ENCODE measurements at regions not wholly inside any gene's neighbourhood (a gene's known extent, or its start where the extent isn't known, plus 50 kb on each side); places are given as distances from the start of the nearest gene placed in this dataset.

GRCh38 chr5:121288781-121289180, 562.9 kb upstream of the FTMT start:
- TF ChIP-seq POLR2A (IDR thresholded peaks at IDR 0.05) = no peak
- TF ChIP-seq CTCF (IDR thresholded peaks at IDR 0.05) = no peak
- TF ChIP-seq POLR2AphosphoS5 (IDR thresholded peaks at IDR 0.05) = no peak
- Histone ChIP-seq H3K36me3 (no peaks in the 10 kb centered on the region), H3K27ac (no peak overlapping the region), H3K4me3 (no peak overlapping the region), H3K27me3 (no peaks in the 10 kb centered on the region), H3K4me1 (no peaks in the 10 kb centered on the region), H3K9me3 (no peaks in the 10 kb centered on the region)
- DNase-seq (ENCODE audit: low spot score in 2 of 2) = no peak
- intact Hi-C loops (cut with DNase I; ENCODE audit: low total_unique reads) = no loop called here

GRCh38 chr5:121292664-121293063, 559.0 kb upstream of the FTMT start:
- no peaks in the 10 kb centered on the region for H3K4me1 ChIP-seq
- TF ChIP-seq CTCF (IDR thresholded peaks at IDR 0.05) (no peak), POLR2A (IDR thresholded peaks at IDR 0.05) (no peak), POLR2AphosphoS5 (IDR thresholded peaks at IDR 0.05) (no peak)
- intact Hi-C loops (cut with DNase I; ENCODE audit: low total_unique reads) = no loop called here
- H3K27me3 ChIP-seq = no peaks in the 10 kb centered on the region
- H3K27ac ChIP-seq = no peak overlapping the region
- H3K36me3 ChIP-seq = no peaks in the 10 kb centered on the region
- no peak for DNase-seq (ENCODE audit: low spot score in 2 of 2)
- no peak overlapping the region for H3K4me3 ChIP-seq
- no peaks in the 10 kb centered on the region for H3K9me3 ChIP-seq

- no peaks in the 10 kb centered on the region for H3K27me3 ChIP-seq
- H3K36me3 ChIP-seq = no peaks in the 10 kb centered on the region
- H3K27ac ChIP-seq = no peak overlapping the region
- intact Hi-C loops (cut with DNase I; ENCODE audit: low total_unique reads) = no loop called here
- no peaks in the 10 kb centered on the region for H3K4me1 ChIP-seq
- TF ChIP-seq POLR2A (IDR thresholded peaks at IDR 0.05) (no peak), CTCF (IDR thresholded peaks at IDR 0.05) (no peak), POLR2AphosphoS5 (IDR thresholded peaks at IDR 0.05) (no peak)
- H3K4me3 ChIP-seq = no peak overlapping the region
- no peaks in the 10 kb centered on the region for H3K9me3 ChIP-seq
- DNase-seq (ENCODE audit: low spot score in 2 of 2) = no peak
Observed at GRCh38 chr5:121296356-121296755, 555.3 kb upstream of the FTMT start.

- DNase-seq (ENCODE audit: low spot score in 2 of 2) = no peak
- H3K4me1 ChIP-seq = no peaks in the 10 kb centered on the region
- H3K9me3 ChIP-seq = no peaks in the 10 kb centered on the region
- H3K36me3 ChIP-seq = no peaks in the 10 kb centered on the region
- no peak overlapping the region for H3K27ac ChIP-seq
- H3K4me3 ChIP-seq = no peak overlapping the region
- TF ChIP-seq POLR2A (IDR thresholded peaks at IDR 0.05) = no peak
- TF ChIP-seq POLR2AphosphoS5 (IDR thresholded peaks at IDR 0.05) = no peak
- no peak for TF ChIP-seq CTCF (IDR thresholded peaks at IDR 0.05)
- H3K27me3 ChIP-seq = no peaks in the 10 kb centered on the region
- intact Hi-C loops (cut with DNase I; ENCODE audit: low total_unique reads) = no loop called here
Observed at GRCh38 chr5:121299153-121299552, 552.5 kb upstream of the FTMT start.

GRCh38 chr5:121304838-121305237, 546.8 kb upstream of the FTMT start:
- TF ChIP-seq POLR2A (IDR thresholded peaks at IDR 0.05) = no peak
- TF ChIP-seq POLR2AphosphoS5 (IDR thresholded peaks at IDR 0.05) = no peak
- TF ChIP-seq CTCF (IDR thresholded peaks at IDR 0.05) = no peak
- Histone ChIP-seq H3K27me3 (no peaks in the 10 kb centered on the region), H3K4me1 (no peaks in the 10 kb centered on the region), H3K4me3 (no peak overlapping the region), H3K36me3 (no peaks in the 10 kb centered on the region), H3K9me3 (no peaks in the 10 kb centered on the region), H3K27ac (no peak overlapping the region)
- intact Hi-C loops (cut with DNase I; ENCODE audit: low total_unique reads) = no loop called here
- no peak for DNase-seq (ENCODE audit: low spot score in 2 of 2)
